Adrenal gland (tissue), 5 donors: ENCODE measurements at regions not wholly inside any gene's neighbourhood (a gene's known extent, or its start where the extent isn't known, plus 50 kb on each side); places are given as distances from the start of the nearest gene placed in this dataset.

Experiments used
- CTCF ChIP-seq, 6 experiments: fragments of 450-650 bp in 4 of 6; fragments of 200-600 bp in 2 of 6; sonication (generic) in 1 of 6; IDR thresholded peaks; 1 replicate in 5 of 6; 2 replicates in 1 of 6; pipeline versions ENCODE4 v1.5.1 to v1.8.0; 2016 to 2021; ENCODE audit warnings: antibody characterized with exemption in 6 of 6, mild to moderate bottlenecking in 2 of 6, moderate library complexity in 1 of 6
- POLR2A ChIP-seq, 2 donors: fragments of 450-650 bp; IDR thresholded peaks; one replicate each; pipeline ENCODE4 v1.6.1; 2017; ENCODE audit warnings: antibody characterized with exemption in 2 of 2, mild to moderate bottlenecking in 2 of 2, moderate library complexity in 1 of 2
- donor health status: DM: no; HTN: no; CAD: no.

- TF ChIP-seq POLR2A (IDR thresholded peaks at IDR 0.05) (no peak), CTCF (IDR thresholded peaks at IDR 0.05) (no peak)
Observed at GRCh38 chr10:131641898-131642297, 258.9 kb upstream of the PPP2R2D start.
